Glomerular visceral epithelial cell (primary cell): ENCODE measurements at regions not wholly inside any gene's neighbourhood (a gene's known extent, or its start where the extent isn't known, plus 50 kb on each side); places are given as distances from the start of the nearest gene placed in this dataset.

Experiments
- DNase-seq: peaks from one replicate; pipeline ENCODE4 v3.0.0-alpha.2; 2016; ENCODE audit errors: extremely low spot score

GRCh38 chr18:78722386-78722785, 257.2 kb upstream of the SALL3 start:
- no peak for DNase-seq

GRCh38 chr18:78722929-78723710, 256.5 kb upstream of the SALL3 start:
- DNase-seq: no peak

DNA sequence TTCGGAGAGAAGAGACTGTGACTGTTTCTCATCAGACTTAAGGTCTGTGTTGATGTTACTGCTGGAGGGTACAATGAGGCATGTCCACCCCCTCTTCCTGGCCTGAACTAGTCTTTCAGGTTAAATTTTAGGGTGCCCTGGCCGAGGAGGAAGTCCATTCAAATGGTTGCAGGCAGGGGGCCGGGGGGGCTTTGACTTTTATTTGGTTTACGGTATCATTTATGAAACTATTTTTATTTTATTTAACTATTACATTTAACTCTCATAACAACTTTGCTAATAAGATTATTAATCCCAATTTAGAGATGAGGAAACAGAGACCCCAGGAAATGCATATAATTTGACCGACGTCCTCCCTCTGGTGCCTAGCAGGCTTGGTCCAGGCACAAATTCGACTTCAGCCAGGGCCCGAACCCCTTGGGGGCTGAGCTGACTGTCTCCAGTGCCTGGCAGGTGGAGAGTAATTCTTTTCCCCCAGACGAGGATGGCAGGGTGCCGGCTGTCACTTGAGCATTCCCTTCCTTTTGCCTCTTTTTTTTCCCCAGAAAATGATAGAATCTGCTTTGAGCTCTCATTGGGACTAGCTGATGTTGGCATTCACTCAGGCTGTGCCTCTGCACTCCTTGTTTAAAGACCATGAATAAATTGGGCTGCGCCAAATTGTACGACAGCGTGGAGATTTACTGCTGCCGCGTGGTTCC, 255.3 kb upstream of the SALL3 start:
- DNase-seq: no peak

DNA sequence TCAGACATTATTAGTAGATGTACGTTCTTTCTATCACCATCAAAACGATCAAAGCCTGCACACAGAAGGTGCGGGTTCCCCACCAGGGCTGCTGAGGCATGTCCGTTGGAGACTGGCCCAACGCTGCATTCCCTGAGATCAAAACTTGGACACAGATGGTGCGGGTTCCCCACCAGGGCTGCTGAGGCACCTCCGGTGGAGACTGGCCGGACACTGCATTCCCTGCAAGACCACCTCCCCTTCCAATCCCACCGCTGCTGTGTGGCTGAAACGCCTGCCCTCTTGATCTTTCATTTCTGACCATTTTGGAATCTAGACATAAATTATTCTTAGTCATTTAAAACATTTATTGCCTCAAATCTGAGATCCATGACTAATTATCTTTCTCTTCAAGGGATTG, 254.2 kb upstream of the SALL3 start:
- no peak for DNase-seq

GRCh38 chr18:78726326-78727056, 253.1 kb upstream of the SALL3 start:
- no peak for DNase-seq

DNA sequence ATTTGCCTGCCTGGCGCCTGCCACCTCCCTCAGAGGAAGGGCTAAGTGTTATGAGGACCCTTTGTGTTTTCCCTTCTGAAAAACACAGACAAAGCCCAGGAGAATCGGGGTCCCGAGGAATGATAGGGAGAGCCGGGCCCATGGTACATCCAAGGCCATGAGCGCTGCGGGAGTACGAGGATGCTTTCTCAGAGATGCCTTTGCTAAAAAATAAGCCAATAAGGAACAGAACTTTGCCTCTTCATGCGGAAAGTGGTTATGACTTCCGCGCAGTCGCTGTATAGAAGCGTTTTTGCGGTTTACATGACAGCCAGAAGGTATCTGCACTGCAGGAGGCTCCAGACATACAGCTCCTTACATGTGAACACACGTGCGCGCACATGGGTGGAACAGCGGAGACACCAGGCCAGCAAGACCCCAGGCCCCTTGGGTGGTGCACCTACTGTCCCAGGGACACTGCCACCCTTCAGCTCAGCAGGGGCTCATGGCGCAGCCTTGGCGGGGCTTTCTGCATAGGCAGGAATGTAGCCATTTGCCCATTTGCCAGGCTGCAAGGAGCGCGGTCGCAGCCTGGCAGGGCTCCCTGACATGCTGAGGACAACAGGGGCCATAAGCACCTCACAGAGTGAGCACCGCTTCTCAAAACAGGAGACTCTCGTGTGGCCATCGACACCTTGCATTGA, 252.4 kb upstream of the SALL3 start:
- DNase-seq: no peak

DNA sequence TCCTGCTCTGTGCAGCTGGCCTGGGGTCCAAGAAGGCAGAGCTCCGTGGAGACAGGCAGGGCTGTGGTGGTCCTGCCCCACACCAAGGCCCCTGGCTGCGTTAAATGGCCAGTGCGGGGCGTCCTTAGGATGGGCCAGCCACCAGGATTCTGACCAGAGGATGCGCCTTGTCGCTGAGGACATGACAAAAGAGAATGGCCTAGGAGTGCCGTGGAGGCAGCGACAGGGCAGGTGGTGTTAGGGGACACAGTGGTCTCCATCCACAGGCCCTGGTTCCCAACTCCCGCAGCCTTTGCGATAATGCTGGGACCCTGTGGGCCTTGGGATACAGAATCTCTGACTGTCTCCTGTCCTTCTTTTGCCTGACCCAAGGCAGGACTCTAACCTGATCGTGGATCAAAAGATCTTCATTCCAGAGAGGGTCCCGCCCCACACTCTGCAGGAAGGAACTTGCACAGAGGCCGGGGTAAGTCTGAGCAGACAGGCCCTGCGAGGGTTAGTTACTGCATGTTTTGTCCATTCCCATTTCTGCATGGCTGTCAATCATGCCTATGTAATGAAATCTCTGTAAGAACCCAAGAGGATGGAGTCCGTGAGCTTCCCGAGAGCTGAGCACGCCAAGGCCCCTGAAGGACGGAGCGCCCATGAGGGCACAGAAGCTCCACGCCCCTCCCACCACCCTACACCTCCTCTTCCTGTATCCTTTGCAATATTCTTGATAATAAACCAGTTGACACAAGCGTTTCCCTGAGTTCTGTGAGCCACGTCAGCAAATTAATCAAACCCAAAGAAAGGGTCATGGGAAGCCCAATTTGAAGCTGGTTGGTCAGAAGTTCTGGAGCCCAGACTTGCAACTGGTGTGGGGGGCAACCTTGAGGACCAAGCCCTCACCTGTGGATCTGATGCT, 251.5 kb upstream of the SALL3 start:
- no peak for DNase-seq

DNA sequence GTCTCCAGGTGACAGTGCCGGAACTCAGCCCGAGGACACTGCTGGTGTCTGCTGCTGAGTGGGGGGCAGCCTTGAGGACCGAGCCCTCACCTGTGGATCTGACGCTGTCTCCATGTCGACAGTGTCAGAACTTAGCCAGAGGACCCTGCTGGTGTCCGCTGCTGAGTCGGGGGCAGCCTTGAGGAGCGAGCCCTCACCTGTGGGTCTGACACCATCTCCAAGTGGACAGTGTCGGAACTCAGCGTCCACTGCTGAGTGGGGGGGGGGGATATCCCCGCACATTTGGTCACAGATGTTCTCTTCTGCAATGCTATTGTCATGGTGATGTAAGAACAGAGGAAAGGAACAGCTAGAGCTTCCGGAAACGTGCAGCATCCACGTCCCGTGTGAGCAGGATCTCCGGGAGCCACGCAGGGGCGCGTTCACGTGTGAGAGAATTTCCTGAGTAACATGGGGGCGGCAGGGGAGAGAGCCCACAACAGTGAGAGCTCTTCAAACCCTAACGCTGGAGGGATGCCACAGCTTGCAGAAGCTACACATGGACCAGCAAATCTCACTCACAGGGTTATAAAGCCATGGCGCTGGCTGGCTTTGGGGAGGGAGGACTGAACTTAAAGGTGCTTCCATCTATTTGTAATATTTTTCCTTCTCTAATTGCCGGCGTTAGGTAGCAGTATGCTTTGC, 250.7 kb upstream of the SALL3 start:
- DNase-seq: no peak

GRCh38 chr18:78730546-78730945, 249.1 kb upstream of the SALL3 start:
- DNase-seq: no peak

DNA sequence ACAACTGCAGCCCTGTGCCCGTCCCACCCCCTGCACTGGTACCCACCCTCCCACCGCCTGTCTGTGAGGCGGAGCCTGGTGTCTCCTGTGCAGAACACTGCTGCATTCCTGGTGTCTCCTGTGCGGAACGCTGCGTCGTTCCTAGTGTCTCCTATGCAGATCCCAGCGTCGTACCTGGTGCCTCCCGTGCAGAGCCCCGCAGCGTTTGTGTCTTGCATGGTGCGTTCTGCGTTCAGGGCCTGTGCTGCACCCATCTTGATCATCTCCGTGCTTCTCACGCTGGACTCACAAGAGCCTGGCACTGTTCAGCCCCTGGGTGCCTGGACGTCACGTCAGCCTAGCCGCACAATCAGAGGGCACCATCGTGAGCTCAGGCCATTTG, 248.6 kb upstream of the SALL3 start:
- no peak for DNase-seq

DNA sequence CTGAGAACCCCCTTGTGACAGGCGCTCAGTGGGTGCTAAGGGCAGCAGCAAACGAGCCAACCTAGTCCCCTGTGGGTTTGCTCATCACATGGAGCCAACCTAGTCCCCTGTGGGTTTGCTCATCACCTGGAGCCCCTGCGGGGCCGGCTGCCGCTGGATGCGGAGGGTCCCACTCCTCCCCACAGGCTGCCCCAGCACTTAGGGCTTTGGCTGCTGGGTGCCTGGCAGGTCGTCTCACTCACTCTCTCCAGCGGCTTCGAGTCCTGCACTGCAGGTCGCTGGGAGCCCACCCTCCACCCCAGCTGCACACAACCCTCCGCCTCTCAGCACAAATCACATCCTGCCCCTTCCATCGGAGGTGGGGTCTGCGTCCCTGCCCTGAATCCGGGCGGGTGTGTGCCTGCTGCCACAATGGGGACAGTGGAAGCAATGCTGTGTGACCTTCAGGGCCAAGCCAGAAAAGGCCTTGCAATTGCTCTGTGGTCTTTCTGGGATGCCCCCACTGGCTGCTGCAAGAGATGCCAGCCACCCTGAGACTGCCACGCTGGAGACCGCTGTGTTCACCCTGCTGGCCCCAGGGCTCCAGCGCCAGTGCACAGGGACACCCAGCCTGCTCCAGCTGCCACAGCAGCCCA, 248.1 kb upstream of the SALL3 start:
- no peak for DNase-seq

GRCh38 chr18:78732273-78733210, 247.1 kb upstream of the SALL3 start:
- DNase-seq: no peak

DNA sequence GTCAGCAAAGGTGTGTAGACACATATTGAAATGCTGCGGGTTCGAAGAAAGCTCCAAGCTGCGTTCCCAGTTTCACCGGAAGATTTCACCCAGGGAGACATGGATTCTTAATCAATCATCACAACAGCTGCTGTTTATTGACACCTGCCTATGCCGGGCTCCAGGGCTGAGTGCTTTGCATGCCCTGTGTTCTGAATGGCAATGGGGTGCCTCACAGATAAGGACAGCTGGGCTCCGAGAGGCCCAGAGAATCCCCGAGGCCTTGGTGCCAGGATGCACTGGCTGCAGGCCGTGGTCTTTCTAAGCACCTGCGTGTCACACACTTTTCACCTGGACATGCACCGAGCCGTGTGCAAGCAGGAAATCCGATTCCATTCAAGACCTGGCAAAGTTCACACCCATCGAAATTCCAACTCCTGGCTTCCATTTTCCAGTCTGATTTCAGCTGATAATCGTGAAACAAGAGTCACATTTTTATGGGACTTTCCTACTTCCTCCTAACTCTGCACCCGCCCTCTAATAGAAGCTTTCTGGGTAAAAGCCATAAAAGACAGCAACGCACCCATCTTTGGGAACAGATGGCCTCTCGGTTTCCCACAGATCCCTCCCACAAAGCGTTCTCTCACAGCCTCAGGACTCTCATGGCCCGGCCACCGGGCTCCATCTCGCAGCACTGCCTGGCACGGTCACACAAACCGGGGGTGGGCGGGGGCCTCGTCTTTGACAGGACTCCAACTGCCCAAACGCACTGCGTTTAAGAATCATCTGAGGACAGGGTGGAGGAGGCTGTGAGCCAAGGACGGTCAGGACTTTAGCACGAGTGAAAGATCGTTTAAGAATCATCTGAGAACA, 245.6 kb upstream of the SALL3 start:
- no peak for DNase-seq

GRCh38 chr18:78734614-78734945, 245.0 kb upstream of the SALL3 start:
- DNase-seq: no peak

GRCh38 chr18:78735131-78736014, 244.2 kb upstream of the SALL3 start:
- DNase-seq: no peak

DNA sequence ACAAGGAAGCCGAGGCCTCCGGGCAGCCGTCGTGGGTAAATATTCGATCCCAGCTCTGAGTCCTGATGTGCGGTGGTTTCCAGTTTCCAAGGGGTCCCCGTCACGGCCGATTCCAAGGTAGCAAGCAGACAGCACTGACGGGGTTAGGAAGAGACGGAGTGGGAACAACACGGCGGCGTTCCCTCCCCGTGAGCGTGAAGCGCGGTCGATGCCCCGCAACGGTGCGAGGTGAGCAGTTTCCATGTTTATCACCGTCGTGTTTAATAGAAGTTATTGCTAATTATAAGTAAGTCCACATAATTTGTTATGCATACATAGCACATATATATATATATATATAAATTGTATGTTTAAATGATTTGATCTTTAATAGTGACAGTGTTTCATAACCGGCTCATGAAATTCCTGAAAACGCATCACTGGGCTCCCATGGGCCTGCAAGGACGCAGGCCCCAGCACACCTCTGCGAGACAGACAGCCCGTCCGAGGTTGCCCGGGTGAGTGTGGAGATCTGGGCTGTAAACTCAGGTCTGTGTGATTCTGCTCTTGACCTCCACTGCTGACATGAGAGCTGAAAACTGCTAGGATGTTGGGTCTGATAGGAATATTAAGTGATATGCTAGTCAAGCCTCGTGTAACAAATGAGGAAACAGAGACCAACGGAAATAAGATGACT, 243.5 kb upstream of the SALL3 start:
- DNase-seq: no peak
